IPS DF 4.7 (cell line): ENCODE measurements at regions not wholly inside any gene's neighbourhood (a gene's known extent, or its start where the extent isn't known, plus 50 kb on each side); places are given as distances from the start of the nearest gene placed in this dataset.

Experiments
- DNase-seq: peaks from one replicate; pipeline ENCODE4 v3.0.0-alpha.2; 2013; ENCODE audit warnings: low spot score; ENCODE audit errors: extremely low read depth

DNA sequence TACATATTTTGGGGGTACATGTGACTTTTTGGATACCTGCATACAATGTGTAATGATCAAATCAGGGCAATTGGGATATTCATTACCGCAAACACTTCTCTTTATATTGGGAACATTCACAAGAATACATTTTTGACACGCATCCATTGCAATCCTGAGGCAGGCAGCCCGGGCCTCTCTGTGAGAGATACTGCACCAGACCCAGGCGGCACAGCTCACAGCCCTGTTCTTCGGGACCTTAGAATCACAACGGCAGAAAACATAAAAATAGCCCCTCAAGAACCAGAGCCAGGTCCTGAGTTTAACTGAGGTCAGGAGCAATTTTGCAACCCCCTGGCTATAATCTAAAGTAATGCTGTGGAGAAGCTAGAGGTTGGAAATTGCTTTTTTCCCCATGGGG lies 90.8 kb upstream of the PGBD5 start:
- DNase-seq = no peak

DNA sequence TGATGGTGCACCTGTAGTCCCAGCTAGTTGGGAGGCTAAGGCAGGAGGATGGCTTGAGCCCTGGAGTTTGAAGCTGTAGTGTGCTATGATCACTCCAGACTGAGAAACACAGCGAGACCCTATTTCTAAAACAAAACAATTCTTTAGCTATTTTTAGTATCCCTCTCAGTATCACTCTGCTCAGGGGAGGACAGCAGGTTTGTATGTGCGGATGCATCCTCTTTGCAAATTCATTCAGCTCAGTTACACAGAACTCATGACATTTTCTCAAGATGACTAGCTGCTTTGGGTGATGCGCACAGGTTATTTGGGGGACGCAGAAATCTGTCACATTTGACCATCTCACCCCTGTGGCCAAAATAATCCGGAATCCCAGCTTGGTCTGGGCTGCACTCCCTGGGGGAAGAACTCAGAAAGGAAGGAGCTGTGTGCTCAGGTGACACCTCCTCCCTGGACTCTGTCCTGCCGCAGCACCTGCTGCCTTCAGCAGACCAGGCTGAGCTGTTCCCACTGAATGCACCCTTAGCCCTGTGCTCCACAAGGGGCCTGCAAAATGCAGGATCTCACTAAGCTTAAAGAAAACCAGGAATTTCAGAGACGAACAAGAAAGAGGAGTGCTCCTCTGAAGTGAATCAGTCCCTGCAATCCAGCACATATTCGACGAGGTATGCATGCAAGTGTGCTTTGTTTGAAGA lies 89.5 kb upstream of the PGBD5 start:
- no peak for DNase-seq

DNA sequence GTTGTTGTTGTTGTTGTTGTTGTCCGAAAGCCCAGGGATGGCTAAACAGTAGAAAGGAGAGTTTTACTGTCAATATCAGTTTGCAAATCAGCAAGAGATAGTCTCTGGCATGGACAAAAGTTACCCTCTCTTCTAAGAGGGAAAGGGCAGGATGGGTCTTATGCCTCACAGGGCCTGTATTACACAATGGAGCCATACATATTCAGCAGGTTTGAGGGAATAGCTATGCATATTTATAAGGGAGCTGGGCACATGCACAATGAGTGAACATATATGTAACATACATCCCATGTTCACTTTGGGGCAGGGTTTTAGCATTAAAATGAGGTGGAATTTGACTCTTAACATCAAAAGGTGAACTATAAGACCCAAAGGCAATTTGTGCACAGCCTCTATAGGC lies 84.4 kb upstream of the PGBD5 start:
- no peak for DNase-seq

DNA sequence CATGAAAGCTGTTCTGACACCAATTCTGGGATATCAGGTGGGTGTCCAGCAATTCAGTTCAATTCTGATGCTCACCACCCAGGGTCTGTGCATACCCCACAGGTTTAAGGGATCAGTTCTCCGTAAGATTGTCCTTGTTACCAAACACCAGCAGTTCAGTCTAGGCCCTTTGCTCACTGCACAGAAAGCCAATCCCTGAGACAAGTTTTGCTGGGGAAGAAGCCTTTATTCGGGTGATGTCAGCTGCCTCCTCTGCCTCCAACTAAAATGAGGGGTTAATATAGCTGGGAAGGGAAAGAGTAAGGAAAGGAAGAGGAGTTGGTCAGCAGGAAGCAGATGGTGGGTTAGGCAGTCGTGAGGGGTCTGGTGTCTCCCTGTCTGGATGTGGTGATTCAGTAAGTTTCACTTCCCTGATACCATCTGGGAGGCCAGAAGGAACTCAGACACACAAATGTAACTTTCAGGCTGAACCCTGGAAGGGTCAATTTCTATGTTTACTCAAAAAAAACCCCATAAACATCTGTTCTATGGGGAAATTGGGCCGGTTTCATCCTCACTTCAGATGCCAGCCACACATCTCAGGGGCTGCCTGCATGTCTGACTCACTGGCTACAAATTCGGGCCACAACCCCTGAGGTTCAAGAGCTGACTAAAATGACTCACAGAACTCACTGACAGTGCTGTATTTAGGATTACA lies 83.3 kb upstream of the PGBD5 start:
- DNase-seq = no peak

DNA sequence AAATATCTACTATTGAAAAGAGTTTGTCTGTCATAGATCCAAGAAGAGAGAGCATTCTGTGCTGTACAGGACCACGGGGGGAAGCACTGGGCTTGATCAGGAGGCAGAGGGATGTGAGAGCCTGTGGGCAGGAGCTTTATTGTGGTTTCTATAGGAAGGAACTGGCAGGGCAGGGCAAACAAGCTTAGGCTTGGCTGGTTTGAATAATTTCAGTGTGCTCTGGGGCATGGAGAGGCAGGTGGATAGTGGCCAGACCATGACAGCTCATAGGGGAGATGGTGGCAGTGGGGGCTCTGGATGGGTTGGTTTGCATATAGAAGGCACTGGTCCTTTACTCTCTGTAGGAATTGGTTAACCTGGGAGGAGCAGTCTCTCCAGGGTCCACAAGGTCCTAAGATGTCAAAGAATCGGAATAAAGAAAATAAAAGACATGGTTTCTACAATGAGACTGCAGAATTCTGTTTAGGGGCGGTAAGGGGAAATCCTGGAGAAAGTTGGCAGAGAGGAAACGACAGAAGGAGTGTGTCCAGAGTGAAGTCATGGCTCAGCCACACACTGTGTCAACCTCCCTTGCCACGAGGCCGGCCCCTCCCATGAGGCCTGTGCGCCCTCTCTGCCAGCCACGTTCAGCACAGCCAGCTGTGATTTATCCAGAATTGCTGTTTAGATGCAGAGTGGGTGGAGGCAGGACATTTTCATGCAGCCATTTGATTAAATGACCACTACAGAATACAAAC lies 81.7 kb upstream of the PGBD5 start:
- no peak for DNase-seq

- no peak for DNase-seq
These were observed 81.1 kb upstream of the PGBD5 start for GRCh38 chr1:230507236-230507635.

DNA sequence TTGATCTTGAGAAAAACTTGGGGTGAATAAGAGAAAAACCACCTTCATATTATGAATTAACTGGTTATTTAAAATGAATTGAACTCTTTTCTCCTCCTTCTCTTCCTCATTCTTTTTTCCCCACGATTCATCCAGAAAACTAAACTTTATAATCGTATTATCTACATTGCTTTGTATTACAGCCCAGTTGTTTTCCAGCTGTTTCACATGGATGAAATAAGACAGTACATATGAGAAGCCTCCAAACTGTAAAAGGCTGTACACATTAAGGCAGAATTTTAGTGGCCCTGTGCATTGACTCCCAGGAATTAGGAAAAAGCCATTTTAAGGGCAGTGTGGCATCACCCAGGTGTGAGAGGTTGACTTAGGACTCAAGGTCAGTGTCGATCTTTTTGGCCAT lies 80.3 kb upstream of the PGBD5 start:
- DNase-seq = no peak

DNA sequence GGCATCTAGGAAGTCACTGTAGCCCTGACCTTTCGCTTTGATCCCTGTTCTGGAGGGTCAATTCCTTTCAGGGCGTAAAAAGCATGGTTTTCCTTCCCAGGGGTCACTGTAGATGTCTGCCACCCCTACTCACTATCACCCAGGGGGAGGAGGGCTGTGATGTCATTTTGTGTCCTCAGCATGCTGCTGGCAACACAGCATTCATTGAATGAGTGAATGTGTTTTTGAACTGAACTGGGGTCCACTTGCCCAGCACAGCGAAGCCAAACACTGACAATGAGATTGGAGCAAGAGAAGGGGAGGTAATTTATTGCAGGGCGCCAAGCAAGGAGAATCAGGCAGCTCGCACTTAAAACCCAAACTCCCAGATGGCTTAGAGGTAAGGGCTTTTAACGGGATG lies 78.2 kb upstream of the PGBD5 start:
- DNase-seq = no peak

DNA sequence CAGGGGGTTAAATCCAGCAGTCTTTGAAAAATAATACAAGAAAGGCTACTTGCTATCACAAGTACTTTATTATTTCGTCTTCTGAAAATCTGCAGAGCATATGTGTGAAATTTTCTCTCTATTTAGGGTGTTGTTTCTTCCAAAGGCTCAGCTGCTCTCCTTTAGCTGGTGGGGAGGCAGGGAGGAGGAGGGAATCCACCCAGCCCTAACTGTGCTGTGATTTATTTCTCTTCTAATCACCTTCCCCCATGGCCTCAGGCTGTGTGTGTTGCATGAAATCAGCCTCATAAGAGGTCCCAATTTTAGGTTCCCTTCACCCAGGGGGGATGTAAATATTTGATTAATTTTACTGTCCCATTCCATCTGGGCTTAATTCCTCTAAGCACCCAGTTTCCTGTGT lies 77.6 kb upstream of the PGBD5 start:
- no peak for DNase-seq

GRCh38 chr1:230502996-230503395 lies 76.9 kb upstream of the PGBD5 start:
- no peak for DNase-seq

GRCh38 chr1:230502306-230502705 lies 76.2 kb upstream of the PGBD5 start:
- DNase-seq = no peak

DNA sequence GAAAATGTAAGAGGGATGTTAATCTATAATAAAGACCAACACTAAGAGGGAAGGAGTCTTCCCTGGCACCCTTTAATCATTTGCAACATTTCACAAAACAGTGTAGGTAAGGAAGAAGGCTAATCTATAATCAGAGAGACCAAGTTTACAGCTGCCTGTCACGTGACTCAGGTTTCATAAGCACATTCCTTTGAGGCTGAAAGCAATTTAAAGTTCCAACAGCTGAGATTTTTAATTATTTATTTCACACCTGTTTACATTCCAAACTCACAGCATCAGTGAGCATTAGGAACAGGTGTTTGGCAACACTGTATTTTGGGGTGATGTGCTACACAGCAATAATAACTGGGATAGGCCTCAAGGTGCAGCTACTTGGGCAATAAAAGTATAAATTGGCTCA lies 75.7 kb upstream of the PGBD5 start:
- no peak for DNase-seq

- no peak for DNase-seq
These were observed 75.1 kb upstream of the PGBD5 start for GRCh38 chr1:230501242-230501641.

- no peak for DNase-seq
These were observed 73.9 kb upstream of the PGBD5 start for GRCh38 chr1:230500063-230500462.

- DNase-seq = no peak
These were observed 73.4 kb upstream of the PGBD5 start for GRCh38 chr1:230499496-230499895.

- DNase-seq = no peak
These were observed 72.6 kb upstream of the PGBD5 start for GRCh38 chr1:230498704-230499103.

DNA sequence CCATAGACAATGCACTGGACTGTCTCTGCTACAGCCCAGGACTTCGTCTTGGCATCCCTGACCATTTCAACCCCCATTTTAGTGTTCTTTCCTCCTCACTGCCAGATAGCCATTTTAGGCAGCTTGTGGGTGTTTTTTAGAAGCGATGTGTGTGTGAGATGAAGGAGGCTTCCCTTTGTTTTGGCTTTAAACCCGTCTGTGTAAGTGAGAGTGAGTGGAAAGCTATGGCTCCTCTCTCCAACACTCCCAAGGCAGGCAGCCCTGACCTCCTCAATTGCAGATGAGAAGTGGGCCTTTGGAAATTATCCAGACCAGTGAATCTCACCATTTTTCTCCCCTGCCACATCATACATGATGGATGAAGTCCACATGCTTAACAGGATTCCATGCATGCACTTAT lies 70.3 kb upstream of the PGBD5 start:
- no peak for DNase-seq

DNA sequence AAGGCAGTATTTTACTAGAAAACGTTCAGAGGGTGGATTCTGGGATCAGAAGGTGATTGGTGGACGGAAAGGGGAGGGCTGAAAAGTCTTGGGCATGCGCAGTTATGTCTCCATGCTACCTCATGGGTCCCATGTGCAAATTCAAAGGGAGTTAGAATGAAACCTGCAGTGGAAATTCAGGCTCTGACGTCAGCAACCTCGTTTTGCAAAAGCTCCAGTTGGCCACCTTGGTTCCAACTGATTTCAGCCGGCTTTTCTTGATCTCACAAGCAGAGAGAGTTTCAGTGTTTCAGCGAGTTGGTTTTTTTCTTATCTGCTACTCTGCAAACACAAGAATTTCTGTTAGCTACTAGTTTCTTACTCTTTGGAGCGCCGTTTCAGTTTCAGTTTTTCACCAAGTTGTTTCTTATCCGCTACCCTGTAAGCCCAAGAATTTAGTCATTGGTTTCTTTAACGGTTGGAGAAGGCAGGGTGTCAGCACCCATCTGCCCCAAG lies 69.8 kb upstream of the PGBD5 start:
- no peak for DNase-seq

DNA sequence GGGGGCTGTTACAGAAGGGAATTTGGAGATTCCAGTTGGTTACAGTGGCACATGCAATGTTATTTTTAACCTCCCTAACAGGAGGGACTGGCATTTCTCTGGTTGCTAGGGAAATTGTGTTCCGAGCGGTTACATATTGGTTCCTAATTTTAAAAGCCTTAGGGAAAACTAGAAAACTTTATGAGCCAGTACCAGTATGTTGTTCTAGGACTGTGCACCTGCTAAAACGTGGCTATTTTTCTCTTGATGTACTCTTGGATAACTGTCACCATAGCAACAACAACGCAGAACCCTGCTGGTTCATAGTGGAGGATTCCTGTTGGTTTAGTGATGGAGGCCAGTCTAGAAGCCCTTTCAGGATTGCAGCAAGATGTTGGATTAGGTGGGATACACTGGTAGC lies 68.9 kb upstream of the PGBD5 start:
- DNase-seq = no peak

DNA sequence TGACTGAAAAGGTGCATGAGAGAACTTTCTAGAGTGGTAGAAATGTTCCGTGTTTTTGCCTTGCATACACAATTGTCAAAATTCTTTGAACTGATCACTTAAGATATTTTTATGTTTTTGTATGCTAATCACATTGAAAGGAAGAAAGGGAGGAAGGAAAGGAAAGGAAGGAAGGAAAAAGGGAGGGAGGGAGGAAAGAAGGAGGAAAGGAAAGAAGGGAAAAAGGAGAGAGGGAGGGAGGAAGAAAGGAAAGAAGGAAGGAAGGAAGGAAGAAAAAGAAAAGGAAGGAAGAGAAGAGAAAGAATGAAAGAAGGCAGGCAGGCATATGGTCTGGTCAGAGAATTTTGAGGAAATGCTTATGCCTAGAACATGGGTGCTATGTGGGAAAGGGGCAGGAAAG lies 68.4 kb upstream of the PGBD5 start:
- DNase-seq = no peak

- DNase-seq = no peak
These were observed 67.9 kb upstream of the PGBD5 start for GRCh38 chr1:230494026-230494425.

DNA sequence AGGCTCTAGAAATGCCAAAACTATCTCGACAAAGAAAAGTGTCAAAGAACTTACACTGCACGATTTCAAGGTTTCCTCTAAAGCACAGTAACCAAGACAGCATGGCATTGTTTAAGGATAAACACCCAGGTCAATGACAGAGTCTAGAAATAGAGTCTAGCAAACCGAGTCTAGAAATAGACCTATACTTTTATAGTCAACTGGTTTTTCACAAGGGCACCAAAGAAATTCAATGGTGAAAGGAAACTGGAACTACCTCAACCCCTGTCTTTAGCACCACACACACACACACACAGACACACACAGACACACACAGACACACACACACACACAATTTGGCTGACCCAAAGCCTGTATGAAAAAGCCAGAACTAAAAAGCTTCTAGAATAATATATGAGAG lies 67.1 kb upstream of the PGBD5 start:
- no peak for DNase-seq

DNA sequence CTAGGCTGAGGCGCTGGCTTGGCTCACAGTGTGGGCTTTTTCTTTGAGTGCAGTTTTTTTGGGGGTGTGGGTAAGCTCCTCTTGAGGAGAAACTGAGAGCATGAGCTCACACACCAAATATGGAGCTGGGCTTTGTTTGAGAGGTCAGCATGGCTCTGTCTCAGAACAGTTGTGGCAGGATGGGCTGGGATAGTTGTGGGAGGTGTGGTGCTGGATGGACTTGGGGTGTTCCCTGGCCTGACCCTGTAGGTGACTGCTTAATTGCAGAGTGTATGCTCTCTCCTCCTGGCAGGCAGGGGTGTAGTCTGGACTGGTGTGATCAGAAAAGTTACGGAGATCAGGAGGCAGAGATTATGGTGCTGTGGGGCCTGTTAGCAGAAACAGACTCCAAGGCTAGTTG lies 64.3 kb upstream of the PGBD5 start:
- DNase-seq = no peak
